ENCODE measurements at regions not wholly inside any gene's neighbourhood (a gene's known extent, or its start where the extent isn't known, plus 50 kb on each side); places are given as distances from the start of the nearest gene placed in this dataset.

DNA sequence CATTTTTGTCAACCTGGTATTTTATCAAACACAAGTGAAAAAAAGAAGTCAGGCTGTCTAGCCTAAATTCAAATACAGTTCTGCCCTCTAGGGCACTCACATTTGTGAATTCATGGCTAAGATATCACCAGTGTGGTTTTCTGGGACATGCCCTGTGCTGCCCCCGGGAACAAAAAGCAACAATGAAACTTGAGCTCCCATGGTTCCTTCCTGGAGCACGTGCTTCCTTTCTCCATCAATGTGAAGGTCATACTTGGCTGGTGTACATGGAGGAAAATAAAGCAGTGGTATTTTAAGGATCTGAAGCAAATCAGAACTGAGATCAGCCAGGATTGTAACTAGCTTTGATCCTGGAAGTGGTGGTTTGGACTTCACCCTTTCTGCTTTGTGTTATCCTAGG, 128.9 kb upstream of the FRMD4A start:
- Histone ChIP-seq H3K4me3 (ENCODE audit: low read depth, low read length, poor library complexity, severe bottlenecking) (no peak overlapping the region), H3K36me3 (ENCODE audit: insufficient read depth, low read length, poor library complexity, severe bottlenecking) (no peaks in the 10 kb centered on the region), H3K27ac (ENCODE audit: low read depth, low read length, poor library complexity, severe bottlenecking) (no peak overlapping the region), H3K9me3 (ENCODE audit: low read depth, low read length, poor library complexity, severe bottlenecking) (no peaks in the 10 kb centered on the region), H3K4me1 (ENCODE audit: insufficient read depth, low read length, poor library complexity, severe bottlenecking) (no peaks in the 10 kb centered on the region), H3K27me3 (replicated peaks; ENCODE audit: insufficient read depth, low read depth, low read length, poor library complexity) (peaks cover 3% of the 10 kb centered on the region)
- no TSS peak for BruUV-seq (replicated peaks)
- ChIA-PET CTCF (no interaction called here), POLR2A (ENCODE audit: low non-redundant PET) (no interaction called here)
- intact Hi-C loops (cut with micrococcal nuclease; ENCODE audit: unreplicated experiment), result no loop called here
- no peak for TF ChIP-seq EZH2 (IDR thresholded peaks at IDR 0.05; ENCODE audit: borderline replicate concordance, low read depth, low read length, poor library complexity, severe bottlenecking)
- TF ChIP-seq, protein P1, sequence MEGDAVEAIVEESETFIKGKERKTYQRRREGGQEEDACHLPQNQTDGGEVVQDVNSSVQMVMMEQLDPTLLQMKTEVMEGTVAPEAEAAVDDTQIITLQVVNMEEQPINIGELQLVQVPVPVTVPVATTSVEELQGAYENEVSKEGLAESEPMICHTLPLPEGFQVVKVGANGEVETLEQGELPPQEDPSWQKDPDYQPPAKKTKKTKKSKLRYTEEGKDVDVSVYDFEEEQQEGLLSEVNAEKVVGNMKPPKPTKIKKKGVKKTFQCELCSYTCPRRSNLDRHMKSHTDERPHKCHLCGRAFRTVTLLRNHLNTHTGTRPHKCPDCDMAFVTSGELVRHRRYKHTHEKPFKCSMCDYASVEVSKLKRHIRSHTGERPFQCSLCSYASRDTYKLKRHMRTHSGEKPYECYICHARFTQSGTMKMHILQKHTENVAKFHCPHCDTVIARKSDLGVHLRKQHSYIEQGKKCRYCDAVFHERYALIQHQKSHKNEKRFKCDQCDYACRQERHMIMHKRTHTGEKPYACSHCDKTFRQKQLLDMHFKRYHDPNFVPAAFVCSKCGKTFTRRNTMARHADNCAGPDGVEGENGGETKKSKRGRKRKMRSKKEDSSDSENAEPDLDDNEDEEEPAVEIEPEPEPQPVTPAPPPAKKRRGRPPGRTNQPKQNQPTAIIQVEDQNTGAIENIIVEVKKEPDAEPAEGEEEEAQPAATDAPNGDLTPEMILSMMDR (conservative IDR thresholded peaks at IDR 0.05; ENCODE audit: low read depth, low read length), result no peak
- DNase-seq (ENCODE audit: low spot score), result no peak

DNA sequence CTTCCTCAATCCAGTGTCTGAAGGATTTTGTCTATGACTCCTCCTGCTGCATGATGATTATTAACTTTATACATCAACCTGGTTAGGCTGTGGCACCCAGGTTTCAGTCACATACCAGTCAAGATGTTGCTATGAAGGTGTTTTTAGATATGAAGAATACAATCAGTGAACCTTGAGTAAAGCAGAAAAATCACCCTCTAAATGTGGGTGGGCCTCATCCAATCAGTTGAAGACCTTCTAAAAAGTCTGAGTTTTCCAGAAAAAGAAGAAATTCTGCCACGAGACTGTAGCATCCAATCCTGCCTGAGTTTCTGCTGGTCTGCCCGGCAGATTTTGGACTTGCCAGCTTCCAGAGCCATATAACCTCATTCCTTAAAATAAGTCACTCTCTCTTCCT, 126.1 kb upstream of the FRMD4A start:
- Histone ChIP-seq H3K27ac (ENCODE audit: low read depth, low read length, poor library complexity, severe bottlenecking) (no peak overlapping the region), H3K4me3 (ENCODE audit: low read depth, low read length, poor library complexity, severe bottlenecking) (no peak overlapping the region), H3K9me3 (ENCODE audit: low read depth, low read length, poor library complexity, severe bottlenecking) (no peaks in the 10 kb centered on the region), H3K4me1 (ENCODE audit: insufficient read depth, low read length, poor library complexity, severe bottlenecking) (no peaks in the 10 kb centered on the region), H3K36me3 (ENCODE audit: insufficient read depth, low read length, poor library complexity, severe bottlenecking) (no peaks in the 10 kb centered on the region), H3K27me3 (replicated peaks; ENCODE audit: insufficient read depth, low read depth, low read length, poor library complexity) (no peaks in the 10 kb centered on the region)
- ChIA-PET CTCF (no interaction called here), POLR2A (ENCODE audit: low non-redundant PET) (no interaction called here)
- no TSS peak for BruUV-seq (replicated peaks)
- DNase-seq (ENCODE audit: low spot score), result no peak
- intact Hi-C loops (cut with micrococcal nuclease; ENCODE audit: unreplicated experiment), result no loop called here
- TF ChIP-seq, protein P1 (conservative IDR thresholded peaks at IDR 0.05; ENCODE audit: low read depth, low read length), result no peak
- TF ChIP-seq EZH2 (IDR thresholded peaks at IDR 0.05; ENCODE audit: borderline replicate concordance, low read depth, low read length, poor library complexity, severe bottlenecking), result no peak

DNA sequence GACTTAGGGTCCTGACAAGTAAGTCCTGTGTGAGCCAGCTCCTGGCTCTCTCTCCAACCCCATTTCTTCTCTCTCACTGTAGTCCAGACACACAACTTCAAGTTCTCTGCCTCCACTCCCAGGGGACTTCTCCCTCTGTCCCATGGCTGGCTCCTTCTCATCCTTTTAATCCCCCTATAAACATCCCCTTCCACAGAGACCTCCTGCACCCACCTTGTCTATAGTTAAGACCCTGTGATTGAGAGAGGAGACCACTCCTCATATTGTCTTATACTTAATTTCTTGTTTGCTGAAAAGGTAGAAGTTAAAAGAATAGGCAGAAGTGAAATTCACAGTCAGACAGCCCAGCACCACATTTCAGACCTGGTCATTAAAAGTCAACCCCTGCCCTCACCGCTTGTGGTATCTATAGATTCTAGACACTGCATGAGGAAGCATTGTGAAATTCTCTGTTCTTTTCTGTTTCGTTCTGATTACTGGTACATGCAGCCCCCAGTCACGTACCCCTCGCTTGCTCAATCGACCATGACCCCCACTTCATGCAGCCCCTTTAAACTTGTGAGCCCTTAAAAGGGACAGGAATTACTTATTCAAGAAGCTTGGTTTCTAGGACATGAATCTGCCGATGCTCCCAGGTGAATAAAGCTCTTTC, 125.6 kb upstream of the FRMD4A start:
- no peak for TF ChIP-seq EZH2 (IDR thresholded peaks at IDR 0.05; ENCODE audit: borderline replicate concordance, low read depth, low read length, poor library complexity, severe bottlenecking)
- TF ChIP-seq, protein P1 (conservative IDR thresholded peaks at IDR 0.05; ENCODE audit: low read depth, low read length), result no peak
- POLR2A ChIA-PET (ENCODE audit: low non-redundant PET), result no interaction called here
- no TSS peak for BruUV-seq (replicated peaks)

More for the DNA sequence above, 125.6 kb upstream of the FRMD4A start:
- intact Hi-C loops (cut with micrococcal nuclease; ENCODE audit: unreplicated experiment), result no loop called here
- no peaks in the 10 kb centered on the region for H3K27me3 ChIP-seq (replicated peaks; ENCODE audit: insufficient read depth, low read depth, low read length, poor library complexity)
- H3K9me3 ChIP-seq (ENCODE audit: low read depth, low read length, poor library complexity, severe bottlenecking), result no peaks in the 10 kb centered on the region
- DNase-seq (ENCODE audit: low spot score), result no peak
- H3K36me3 ChIP-seq (ENCODE audit: insufficient read depth, low read length, poor library complexity, severe bottlenecking), result no peaks in the 10 kb centered on the region
- no peaks in the 10 kb centered on the region for H3K4me1 ChIP-seq (ENCODE audit: insufficient read depth, low read length, poor library complexity, severe bottlenecking)
- no peak overlapping the region for H3K4me3 ChIP-seq (ENCODE audit: low read depth, low read length, poor library complexity, severe bottlenecking)
- no peak overlapping the region for H3K27ac ChIP-seq (ENCODE audit: low read depth, low read length, poor library complexity, severe bottlenecking)
- CTCF ChIA-PET, result no interaction called here

Measured in A673 (cell line).